Urinary bladder (tissue), 3 donors: ENCODE measurements at regions not wholly inside any gene's neighbourhood (a gene's known extent, or its start where the extent isn't known, plus 50 kb on each side); places are given as distances from the start of the nearest gene placed in this dataset.

Source experiments
- DNase-seq: peaks from one replicate; pipeline ENCODE4 v3.0.0-alpha.2; 2015; ENCODE audit errors: extremely low spot score
- H3K27ac ChIP-seq: one replicate; pipeline ENCODE4 v1.5.1; 2013; ENCODE audit warnings: low read depth, mild to moderate bottlenecking, moderate library complexity
- H3K36me3 ChIP-seq: one replicate; pipeline ENCODE4 v1.6.1; 2013; ENCODE audit warnings: mild to moderate bottlenecking, moderate library complexity; ENCODE audit not compliant: insufficient read depth
- H3K4me1 ChIP-seq: one replicate; pipeline ENCODE4 v1.6.1; 2013; ENCODE audit warnings: mild to moderate bottlenecking, moderate library complexity; ENCODE audit not compliant: insufficient read depth
- H3K4me3 ChIP-seq: one replicate; pipeline ENCODE4 v1.5.1; 2013; ENCODE audit warnings: low read depth, low read length
- WGBS: extraction: QIAGEN DNeasy Blood & Tissue Kit; methylation state at CpG from one replicate; pipeline ENCODE4 v1.1.7; 2013; 5-methylcytosine and 5-hydroxymethylcytosine counted together
- donor health status: healthy with polysubstance abuse.
- donor health status: healthy.

DNA sequence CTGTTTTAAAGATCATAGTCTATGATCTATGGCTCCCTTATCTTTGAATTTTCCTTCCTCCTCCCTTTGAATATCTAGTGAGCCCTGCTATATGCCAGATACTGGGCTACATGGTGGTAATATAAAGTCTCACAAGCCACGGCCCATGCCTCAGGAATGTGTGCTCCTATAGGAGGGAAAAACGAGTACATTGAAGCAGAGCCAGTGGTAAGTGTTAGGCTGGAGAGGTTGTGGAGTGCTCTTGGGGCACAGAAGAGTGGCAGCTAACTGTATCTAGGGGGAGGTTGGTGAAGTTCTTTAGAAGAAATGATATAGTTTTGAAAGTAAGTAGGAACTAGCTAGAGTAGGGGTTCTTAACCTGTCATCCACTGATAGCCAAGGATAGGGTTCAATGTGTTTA lies 105.8 kb upstream of the PMFBP1 start:
- H3K36me3 ChIP-seq: no peaks in the 10 kb centered on the region
- no peak overlapping the region for H3K27ac ChIP-seq
- DNase-seq: no peak
- no peak overlapping the region for H3K4me3 ChIP-seq
- 72% methylated on average over 2 of the region's 2 CpGs for WGBS
- H3K4me1 ChIP-seq: no peaks in the 10 kb centered on the region

DNA sequence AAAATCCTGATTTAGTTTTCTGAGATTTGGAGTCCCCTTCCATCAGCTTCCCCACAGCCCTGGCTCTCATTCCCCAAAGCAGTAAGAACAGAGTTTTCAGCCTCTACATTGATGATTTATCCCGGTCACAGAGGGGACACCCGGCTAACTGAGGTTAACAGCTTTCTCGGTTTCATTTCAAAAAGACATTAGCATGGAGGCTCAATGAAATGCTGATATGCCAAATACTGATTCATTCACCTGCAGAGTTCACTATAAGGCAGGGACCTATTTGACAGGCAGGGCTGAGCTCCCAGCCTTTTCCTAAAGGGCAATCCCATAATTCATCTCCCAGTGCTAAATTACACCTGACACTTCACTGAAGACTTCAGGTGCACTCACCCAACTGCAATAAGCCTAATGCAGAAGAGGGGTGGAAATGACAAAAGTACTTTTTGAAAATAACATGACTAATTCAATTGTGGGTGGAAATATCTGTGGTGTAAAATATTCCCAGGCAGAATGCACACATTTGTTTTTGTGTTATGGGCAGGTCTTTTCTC lies 99.8 kb upstream of the PMFBP1 start:
- DNase-seq: no peak

DNA sequence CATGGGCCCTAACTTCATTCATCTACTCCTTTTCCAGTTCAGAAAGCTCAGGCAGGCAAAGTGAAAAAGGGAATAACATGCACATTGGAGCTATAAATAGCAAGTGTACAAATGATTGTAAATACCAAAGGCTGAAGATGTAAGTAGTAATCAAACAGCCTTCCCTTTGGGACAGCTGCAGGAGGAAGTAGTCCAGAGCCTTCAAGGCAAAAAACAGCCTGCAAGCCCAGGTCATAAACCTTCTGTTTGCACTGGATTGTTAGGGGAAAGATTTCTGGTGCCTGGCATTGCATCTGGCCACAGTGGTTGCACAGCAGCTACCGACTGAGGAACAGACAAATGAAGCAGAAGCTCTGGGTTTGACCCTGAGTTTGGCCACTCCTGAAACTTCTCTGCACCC lies 98.6 kb upstream of the PMFBP1 start:
- Histone ChIP-seq H3K27ac (no peak overlapping the region), H3K4me3 (no peak overlapping the region), H3K36me3 (no peaks in the 10 kb centered on the region), H3K4me1 (no peaks in the 10 kb centered on the region)
- WGBS: 22% methylated on average over 1 of the region's 1 CpG
- DNase-seq: no peak

More for the DNA sequence above, 99.8 kb upstream of the PMFBP1 start:
- Histone ChIP-seq H3K4me3 (no peak overlapping the region), H3K4me1 (no peaks in the 10 kb centered on the region), H3K36me3 (no peaks in the 10 kb centered on the region), H3K27ac (no peak overlapping the region)
- 92% methylated on average over 3 of the region's 3 CpGs for WGBS

DNA sequence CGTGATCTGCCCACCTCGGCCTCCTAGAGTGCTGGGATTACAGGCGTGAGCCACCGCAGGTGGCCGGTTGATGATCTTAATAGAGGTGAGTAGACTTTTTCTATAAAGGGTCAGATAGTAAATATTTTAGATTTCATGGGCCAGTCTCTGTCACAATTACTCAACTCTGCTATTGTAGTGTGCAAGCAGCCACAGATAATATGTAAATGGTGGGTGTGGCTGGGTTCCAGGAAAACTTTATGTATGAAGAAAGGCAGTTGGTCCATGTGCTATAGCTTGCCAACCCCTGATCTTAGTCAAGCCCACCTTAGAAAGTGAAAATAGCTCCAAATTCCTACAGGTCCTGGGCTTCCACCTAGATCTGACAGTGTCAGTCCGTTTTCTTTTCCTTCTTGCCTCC lies 94.9 kb upstream of the PMFBP1 start:
- Histone ChIP-seq H3K27ac (no peak overlapping the region), H3K4me3 (no peak overlapping the region), H3K36me3 (no peaks in the 10 kb centered on the region), H3K4me1 (no peaks in the 10 kb centered on the region)
- whole genome bisulfite sequencing: 94% methylated on average over 6 of the region's 6 CpGs
- DNase-seq: no peak

DNA sequence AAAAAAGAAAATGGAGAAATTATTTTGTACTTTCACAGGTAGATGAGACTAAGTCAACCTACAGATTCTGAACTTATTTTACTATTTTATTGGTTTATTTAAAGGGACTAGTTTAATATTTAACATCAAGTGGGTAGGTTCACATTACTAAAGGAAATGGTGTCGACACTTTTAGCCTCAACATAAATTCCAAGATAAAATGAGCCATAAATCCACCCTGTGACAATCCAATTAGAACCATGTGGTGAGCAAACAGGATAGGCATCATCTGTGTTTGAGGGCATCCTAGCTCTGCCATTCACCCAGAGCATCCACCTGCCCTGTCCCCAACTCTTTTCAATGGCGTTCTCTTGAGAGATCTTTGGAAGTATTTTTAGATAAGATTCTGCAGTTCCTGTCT lies 92.8 kb upstream of the PMFBP1 start:
- no peak overlapping the region for H3K27ac ChIP-seq
- H3K36me3 ChIP-seq: no peaks in the 10 kb centered on the region
- no peak for DNase-seq
- 60% methylated on average over 2 of the region's 2 CpGs for WGBS
- no peak overlapping the region for H3K4me3 ChIP-seq
- H3K4me1 ChIP-seq: no peaks in the 10 kb centered on the region

DNA sequence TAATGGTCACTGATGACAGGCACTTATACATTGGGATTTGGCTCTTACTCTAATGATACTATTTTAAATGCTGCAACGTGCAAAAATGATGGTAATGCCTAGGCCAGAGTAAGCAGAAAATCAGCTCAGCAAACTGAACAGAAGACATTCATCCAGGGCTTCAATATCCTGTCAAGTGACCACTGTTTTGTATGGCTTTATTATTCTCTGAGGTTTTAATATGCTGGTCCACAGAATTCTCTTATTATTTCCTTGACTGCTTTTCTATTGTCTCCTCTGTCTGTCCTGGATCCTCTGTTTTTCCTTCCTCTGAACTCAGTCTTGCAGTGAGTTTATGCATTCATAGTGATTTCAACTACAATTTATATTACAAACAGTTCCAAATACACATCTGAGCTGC lies 90.8 kb upstream of the PMFBP1 start:
- DNase-seq: no peak
- WGBS: 55% methylated on average over 1 of the region's 1 CpG
- Histone ChIP-seq H3K27ac (no peak overlapping the region), H3K36me3 (no peaks in the 10 kb centered on the region), H3K4me1 (no peaks in the 10 kb centered on the region), H3K4me3 (no peak overlapping the region)

DNA sequence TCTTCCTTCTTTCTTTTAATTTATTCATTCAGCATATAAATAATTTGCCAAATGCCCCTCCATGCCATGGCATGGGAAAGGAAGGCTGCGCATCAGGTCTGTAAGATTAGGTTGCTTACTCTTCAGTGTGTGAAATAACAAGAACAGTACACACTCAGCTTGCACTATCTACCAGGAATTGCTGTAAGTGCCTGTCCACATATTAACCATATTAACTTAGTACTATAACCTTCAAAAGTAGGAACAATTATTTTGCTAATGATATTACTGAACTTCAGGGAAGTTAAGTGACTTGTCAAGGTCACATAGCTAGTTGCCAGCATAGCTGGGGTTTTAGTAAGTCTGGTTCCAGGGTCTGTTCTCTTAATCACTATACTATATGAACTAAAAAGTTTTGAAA lies 89.2 kb upstream of the PMFBP1 start:
- H3K27ac ChIP-seq: no peak overlapping the region
- H3K4me3 ChIP-seq: no peak overlapping the region
- no peaks in the 10 kb centered on the region for H3K4me1 ChIP-seq
- H3K36me3 ChIP-seq: no peaks in the 10 kb centered on the region
- DNase-seq: no peak
- WGBS: 57% methylated on average over 1 of the region's 1 CpG

DNA sequence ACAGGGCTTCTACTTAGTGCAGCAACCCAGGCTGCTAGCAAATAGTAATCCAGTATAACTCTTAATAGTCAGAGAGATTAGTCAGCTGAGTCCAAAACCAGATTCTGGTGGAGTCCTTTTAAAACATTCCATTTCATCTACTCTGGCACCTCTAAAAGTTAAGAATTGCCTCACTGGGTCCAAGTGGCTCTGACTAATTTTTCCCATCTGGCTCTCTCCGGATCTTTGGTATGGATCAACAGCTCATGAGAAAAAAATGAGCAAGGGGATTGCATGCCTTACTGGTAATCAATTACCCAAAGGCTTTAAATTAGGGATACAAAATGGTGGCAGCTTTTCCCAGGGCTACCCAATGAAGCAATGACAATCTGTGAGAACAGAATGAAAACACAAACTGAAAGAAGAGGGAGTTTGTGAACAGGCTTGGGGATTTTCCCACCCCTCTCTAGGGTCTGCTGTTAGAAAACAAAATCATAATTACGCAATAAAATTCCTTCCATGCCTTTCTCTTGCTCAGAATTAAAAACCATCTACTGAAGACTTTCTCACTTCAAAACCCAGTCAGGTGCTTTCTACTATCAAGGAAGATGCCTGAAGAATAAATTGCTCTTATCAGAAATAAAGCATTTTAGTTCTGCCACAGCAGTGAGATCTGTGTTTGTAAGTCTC lies 84.6 kb upstream of the PMFBP1 start:
- Histone ChIP-seq H3K4me3 (no peak overlapping the region), H3K27ac (no peak overlapping the region), H3K36me3 (no peaks in the 10 kb centered on the region), H3K4me1 (no peaks in the 10 kb centered on the region)
- 76% methylated on average over 2 of the region's 2 CpGs for WGBS
- no peak for DNase-seq

DNA sequence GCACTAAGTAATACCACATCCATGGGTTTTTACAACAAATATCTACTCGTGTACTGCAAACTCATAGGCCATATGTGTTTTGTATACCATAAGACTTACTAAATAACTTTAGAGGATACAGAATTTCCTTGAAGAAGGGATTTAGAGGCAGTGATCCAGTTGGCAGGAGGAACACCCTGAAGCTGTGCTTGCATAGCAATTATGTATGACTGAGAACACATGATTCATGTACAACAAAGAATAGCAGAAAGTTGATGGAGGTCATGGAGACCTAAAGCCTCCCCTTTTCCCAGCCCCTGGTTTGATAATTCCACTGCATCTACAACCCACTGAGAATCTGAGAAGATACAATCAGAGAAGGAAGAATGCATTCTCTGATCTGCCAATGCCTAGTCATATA lies 83.8 kb upstream of the PMFBP1 start:
- Histone ChIP-seq H3K36me3 (no peaks in the 10 kb centered on the region), H3K4me1 (no peaks in the 10 kb centered on the region), H3K4me3 (no peak overlapping the region), H3K27ac (no peak overlapping the region)
- 78% methylated on average over 1 of the region's 1 CpG for WGBS
- DNase-seq: no peak

DNA sequence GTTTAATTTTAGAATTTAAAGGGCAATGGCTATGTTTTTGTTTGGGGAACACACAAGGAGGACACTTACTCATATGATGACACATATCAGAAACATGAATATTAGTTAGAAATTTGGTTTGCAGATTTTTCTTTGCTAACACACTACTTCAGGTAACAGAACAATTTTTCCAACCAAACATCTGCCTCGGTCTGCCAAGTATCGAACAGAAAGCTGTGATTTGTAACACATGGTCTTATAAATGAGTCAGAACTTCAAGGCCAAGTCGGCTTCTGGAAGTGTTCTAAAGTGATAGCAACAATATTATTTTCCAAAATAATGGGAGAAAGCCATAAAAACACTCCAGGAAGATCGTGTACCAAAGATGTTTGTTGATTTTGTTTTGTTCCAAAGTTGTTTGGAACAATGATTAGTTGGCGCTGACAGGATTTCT lies 75.9 kb upstream of the PMFBP1 start:
- H3K27ac ChIP-seq: no peak overlapping the region
- WGBS: 50% methylated on average over 5 of the region's 5 CpGs
- DNase-seq: no peak
- H3K4me1 ChIP-seq: no peaks in the 10 kb centered on the region
- H3K36me3 ChIP-seq: no peaks in the 10 kb centered on the region
- no peak overlapping the region for H3K4me3 ChIP-seq

DNA sequence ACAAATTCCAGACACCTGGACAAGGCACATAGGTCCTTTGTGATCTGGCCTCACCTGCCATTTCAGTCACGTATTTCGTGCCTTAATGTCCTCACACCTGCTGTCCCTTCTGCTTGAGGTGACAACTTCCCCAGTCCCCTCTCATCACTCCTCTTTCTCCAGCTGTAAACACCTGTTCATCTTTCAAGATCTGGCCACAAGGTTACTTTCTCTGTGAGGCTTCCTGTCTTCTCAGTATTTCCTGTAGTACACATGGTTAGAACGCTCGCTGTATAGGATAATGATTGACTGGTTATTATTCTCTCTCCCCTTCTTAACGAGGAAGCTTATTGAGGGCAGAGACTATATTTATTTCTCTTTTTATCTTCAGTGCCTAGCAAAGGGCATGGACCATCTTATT lies 74.5 kb upstream of the PMFBP1 start:
- no peaks in the 10 kb centered on the region for H3K4me1 ChIP-seq
- no peak overlapping the region for H3K4me3 ChIP-seq
- 65% methylated on average over 5 of the region's 5 CpGs for WGBS
- no peaks in the 10 kb centered on the region for H3K36me3 ChIP-seq
- H3K27ac ChIP-seq: no peak overlapping the region
- DNase-seq: no peak

DNA sequence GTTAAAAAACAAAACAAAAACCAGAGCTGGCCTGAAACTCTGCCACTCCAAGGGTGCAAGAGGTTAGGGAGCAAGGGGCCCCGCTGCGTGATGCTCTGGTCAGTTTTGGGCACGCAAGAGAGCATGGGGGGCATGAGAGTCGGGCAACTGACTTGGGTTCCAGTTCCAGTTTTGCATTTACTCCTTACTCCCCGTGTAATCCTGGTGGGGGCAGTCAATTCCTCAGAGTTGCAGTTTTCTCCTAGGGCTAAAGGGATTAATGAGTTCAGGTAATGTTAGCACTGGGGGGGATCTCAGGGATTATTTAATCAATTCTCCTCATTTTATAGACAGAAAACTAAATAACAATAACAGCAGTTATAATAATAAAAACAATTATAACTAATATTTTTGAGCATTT lies 72.9 kb upstream of the PMFBP1 start:
- DNase-seq: no peak
- Histone ChIP-seq H3K27ac (no peak overlapping the region), H3K4me3 (no peak overlapping the region), H3K4me1 (no peaks in the 10 kb centered on the region), H3K36me3 (no peaks in the 10 kb centered on the region)
- WGBS: 78% methylated on average over 5 of the region's 5 CpGs

DNA sequence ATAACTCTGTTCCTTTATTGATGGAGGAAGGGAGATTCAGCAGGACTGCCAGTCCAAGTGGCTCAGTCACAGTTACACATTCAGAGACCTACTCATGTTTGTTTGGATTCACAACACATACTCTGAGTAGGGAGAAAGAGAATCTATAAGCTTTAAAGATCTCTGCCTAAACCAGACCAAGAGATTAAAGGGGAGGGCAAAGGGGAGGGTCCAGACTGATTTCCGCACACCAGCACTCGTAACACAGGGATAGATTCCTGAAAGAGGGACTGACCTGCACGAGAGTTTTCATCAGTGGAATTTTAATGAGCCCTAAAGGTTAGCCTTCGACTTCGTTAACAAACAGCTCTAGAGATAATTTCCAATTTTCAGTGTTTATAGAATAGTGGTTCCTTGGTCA lies 71.7 kb upstream of the PMFBP1 start:
- Histone ChIP-seq H3K4me1 (no peaks in the 10 kb centered on the region), H3K36me3 (no peaks in the 10 kb centered on the region), H3K27ac (no peak overlapping the region), H3K4me3 (no peak overlapping the region)
- DNase-seq: no peak
- 73% methylated on average over 5 of the region's 5 CpGs for WGBS

DNA sequence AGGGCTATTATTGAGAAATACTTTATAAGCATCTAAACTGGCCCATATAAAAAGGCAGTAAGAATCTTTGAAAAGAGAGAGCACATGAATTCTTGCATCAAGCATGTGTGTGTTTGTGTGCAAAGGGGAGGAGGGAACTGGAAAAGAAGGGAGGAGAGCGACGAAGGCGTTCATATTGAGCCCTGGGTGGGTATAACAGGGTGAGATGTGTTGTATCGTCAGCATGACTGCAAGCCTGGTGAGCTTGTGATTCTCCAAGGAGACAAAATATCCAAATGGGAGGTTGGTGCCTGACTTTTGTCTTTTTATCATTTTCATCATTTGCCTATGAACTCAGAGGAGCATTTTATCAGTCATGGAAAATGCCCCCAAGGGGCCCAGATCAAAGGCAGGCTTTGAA lies 70.8 kb upstream of the PMFBP1 start:
- no peak for DNase-seq
- no peaks in the 10 kb centered on the region for H3K36me3 ChIP-seq
- no peak overlapping the region for H3K27ac ChIP-seq
- no peaks in the 10 kb centered on the region for H3K4me1 ChIP-seq
- no peak overlapping the region for H3K4me3 ChIP-seq
- WGBS: 73% methylated on average over 4 of the region's 4 CpGs

DNA sequence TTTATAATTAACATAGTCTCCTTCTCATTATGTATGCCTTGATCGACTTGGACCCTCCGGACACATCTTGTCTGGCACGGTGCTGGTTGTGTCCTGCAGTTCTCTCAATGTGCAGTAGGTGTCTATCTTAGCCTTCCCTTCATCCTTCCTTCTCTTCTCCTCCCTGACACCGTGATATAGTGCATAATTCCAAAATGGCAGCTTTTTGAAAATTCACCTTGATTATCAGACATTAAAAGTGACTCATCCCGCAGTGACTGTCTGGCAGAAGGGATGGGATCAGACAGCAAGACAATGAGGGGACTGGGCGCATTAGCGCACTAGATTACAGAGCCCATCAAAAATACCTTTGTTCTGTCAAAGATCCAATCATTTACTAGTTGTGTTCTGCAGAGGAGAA lies 70.0 kb upstream of the PMFBP1 start:
- WGBS: 37% methylated on average over 7 of the region's 7 CpGs
- peak; percentile 7 for DNase-seq
- Histone ChIP-seq H3K36me3 (no peaks in the 10 kb centered on the region), H3K27ac (no peak overlapping the region), H3K4me3 (no peak overlapping the region), H3K4me1 (no peaks in the 10 kb centered on the region)
